Erythroblast (primary cell): ENCODE measurements at regions not wholly inside any gene's neighbourhood (a gene's known extent, or its start where the extent isn't known, plus 50 kb on each side); places are given as distances from the start of the nearest gene placed in this dataset.

ENCODE experiments used
- DNase-seq, 2 experiments: peaks; one replicate each; lab custom pipeline; 2025; lab: John Stamatoyannopoulos, UW
- GATA1 ChIP-seq: IDR thresholded peaks from 2 replicates; pipeline ENCODE4 v1.6.1; 2011; ENCODE audit warnings: low read depth, mild to moderate bottlenecking, control low read depth, low read length, moderate library complexity
- POLR2A ChIP-seq: IDR thresholded peaks from 2 replicates; pipeline ENCODE4 v1.6.1; 2011; ENCODE audit warnings: mild to moderate bottlenecking, low read length

- DNase-seq: no peak
- TF ChIP-seq GATA1: no peak
- TF ChIP-seq POLR2A: no peak
Measured at GRCh38 chr2:14551069-14551468, 81.4 kb upstream of the LRATD1 start.

GRCh38 chr2:14552286-14552685 lies 80.2 kb upstream of the LRATD1 start:
- DNase-seq: no peak
- TF ChIP-seq POLR2A (no peak), GATA1 (no peak)

- TF ChIP-seq POLR2A (no peak), GATA1 (no peak)
- no peak for DNase-seq
Measured at GRCh38 chr2:14552818-14553217, 79.7 kb upstream of the LRATD1 start.

GRCh38 chr2:14554849-14555545 lies 77.5 kb upstream of the LRATD1 start:
- no peak for DNase-seq
- TF ChIP-seq GATA1: no peak

- DNase-seq: no peak
- TF ChIP-seq GATA1: no peak
- no peak for TF ChIP-seq POLR2A
Measured at GRCh38 chr2:14557111-14557510, 75.4 kb upstream of the LRATD1 start.

- DNase-seq: no peak
Measured at GRCh38 chr2:14557916-14558315, 74.6 kb upstream of the LRATD1 start.

GRCh38 chr2:14558335-14558919 lies 74.1 kb upstream of the LRATD1 start:
- no peak for DNase-seq
- no peak for TF ChIP-seq GATA1
- TF ChIP-seq POLR2A: no peak

More at GRCh38 chr2:14557916-14558315, 74.6 kb upstream of the LRATD1 start:
- no peak for TF ChIP-seq POLR2A
- TF ChIP-seq GATA1: no peak

- no peak for TF ChIP-seq GATA1
- TF ChIP-seq POLR2A: no peak
- DNase-seq: no peak
Measured at GRCh38 chr2:14560716-14561115, 71.8 kb upstream of the LRATD1 start.

GRCh38 chr2:14563324-14563723 lies 69.2 kb upstream of the LRATD1 start:
- DNase-seq: no peak
- TF ChIP-seq POLR2A (no peak), GATA1 (no peak)

GRCh38 chr2:14565666-14566065 lies 66.9 kb upstream of the LRATD1 start:
- DNase-seq: no peak
- no peak for TF ChIP-seq POLR2A
- TF ChIP-seq GATA1: no peak

- TF ChIP-seq GATA1 (no peak), POLR2A (no peak)
- DNase-seq: no peak
Measured at GRCh38 chr2:14567561-14567960, 65.0 kb upstream of the LRATD1 start.

GRCh38 chr2:14569294-14569693 lies 63.2 kb upstream of the LRATD1 start:
- DNase-seq: no peak

GRCh38 chr2:14572633-14573032 lies 59.9 kb upstream of the LRATD1 start:
- TF ChIP-seq POLR2A (no peak), GATA1 (no peak)
- no peak for DNase-seq

More at GRCh38 chr2:14569294-14569693, 63.2 kb upstream of the LRATD1 start:
- TF ChIP-seq GATA1: no peak
- no peak for TF ChIP-seq POLR2A

- no peak for DNase-seq
- TF ChIP-seq GATA1: no peak
- TF ChIP-seq POLR2A: no peak
Measured at GRCh38 chr2:14577843-14578242, 54.7 kb upstream of the LRATD1 start.
